Colon (tissue), 2 donors: ENCODE measurements at regions not wholly inside any gene's neighbourhood (a gene's known extent, or its start where the extent isn't known, plus 50 kb on each side); places are given as distances from the start of the nearest gene placed in this dataset.

Experiments used
- FAIRE-seq: peaks from 2 replicates; lab custom pipeline; 2012; peaks lifted over from hg19 to GRCh38; lab: Jason Lieb, UNC
- donor health status: control.
- donor health status: control.

GRCh38 chr6:164916087-164916486 is 393.3 kb downstream of the C6orf118 start:
- FAIRE-seq: no peak

- no peak for FAIRE-seq
Observed at GRCh38 chr6:164911873-164912580, 397.4 kb downstream of the C6orf118 start.

GRCh38 chr6:164911151-164911550 is 398.3 kb downstream of the C6orf118 start:
- no peak for FAIRE-seq

GRCh38 chr6:164906766-164907165 is 402.6 kb downstream of the C6orf118 start:
- FAIRE-seq: no peak

GRCh38 chr6:164905311-164905710 is 404.1 kb downstream of the C6orf118 start:
- FAIRE-seq: no peak

- FAIRE-seq: no peak
Observed at GRCh38 chr6:164898412-164898811, 411.0 kb downstream of the C6orf118 start.

- FAIRE-seq: no peak
Observed at GRCh38 chr6:164897523-164898235, 411.7 kb downstream of the C6orf118 start.

GRCh38 chr6:164889980-164890379 is 419.4 kb downstream of the C6orf118 start:
- FAIRE-seq: no peak

GRCh38 chr6:164887660-164888059 is 421.7 kb downstream of the C6orf118 start:
- no peak for FAIRE-seq

GRCh38 chr6:164882236-164882635 is 427.2 kb downstream of the C6orf118 start:
- no peak for FAIRE-seq

- FAIRE-seq: no peak
Observed at GRCh38 chr6:164871783-164872182, 437.6 kb downstream of the C6orf118 start.

- no peak for FAIRE-seq
Observed at GRCh38 chr6:164870164-164870563, 439.2 kb downstream of the C6orf118 start.

- FAIRE-seq: no peak
Observed at GRCh38 chr6:164861967-164862366, 447.4 kb downstream of the C6orf118 start.

GRCh38 chr6:164859816-164860215 is 449.6 kb downstream of the C6orf118 start:
- no peak for FAIRE-seq

GRCh38 chr6:164856138-164856537 is 453.3 kb downstream of the C6orf118 start:
- no peak for FAIRE-seq

- no peak for FAIRE-seq
Observed at GRCh38 chr6:164855281-164855680, 454.1 kb downstream of the C6orf118 start.

- no peak for FAIRE-seq
Observed at GRCh38 chr6:164854526-164854925, 454.9 kb downstream of the C6orf118 start.

- FAIRE-seq: no peak
Observed at GRCh38 chr6:164845773-164846172, 463.6 kb downstream of the C6orf118 start.

- FAIRE-seq: no peak
Observed at GRCh38 chr6:164842085-164842484, 467.3 kb downstream of the C6orf118 start.

GRCh38 chr6:164838068-164838615 is 471.3 kb downstream of the C6orf118 start:
- FAIRE-seq: no peak

- no peak for FAIRE-seq
Observed at GRCh38 chr6:164836486-164836885, 472.9 kb downstream of the C6orf118 start.

- FAIRE-seq: no peak
Observed at GRCh38 chr6:164832410-164832809, 477.0 kb downstream of the C6orf118 start.

- no peak for FAIRE-seq
Observed at GRCh38 chr6:164827537-164827936, 481.9 kb downstream of the C6orf118 start.
